Stimulated activated CD4-positive, alpha-beta T cell treated with anti-CD3 and anti-CD28 coated beads, TNF-alpha, amount 100 ng/mL, for 48 hours (primary cell): ENCODE measurements at regions not wholly inside any gene's neighbourhood (a gene's known extent, or its start where the extent isn't known, plus 50 kb on each side); places are given as distances from the start of the nearest gene placed in this dataset.

ENCODE experiments used
- DNase-seq, 3 donors: peaks; one replicate each; pipeline ENCODE4 v3.0.0-alpha.2; 2020; ENCODE audit warnings: low read depth in 3 of 3

DNA sequence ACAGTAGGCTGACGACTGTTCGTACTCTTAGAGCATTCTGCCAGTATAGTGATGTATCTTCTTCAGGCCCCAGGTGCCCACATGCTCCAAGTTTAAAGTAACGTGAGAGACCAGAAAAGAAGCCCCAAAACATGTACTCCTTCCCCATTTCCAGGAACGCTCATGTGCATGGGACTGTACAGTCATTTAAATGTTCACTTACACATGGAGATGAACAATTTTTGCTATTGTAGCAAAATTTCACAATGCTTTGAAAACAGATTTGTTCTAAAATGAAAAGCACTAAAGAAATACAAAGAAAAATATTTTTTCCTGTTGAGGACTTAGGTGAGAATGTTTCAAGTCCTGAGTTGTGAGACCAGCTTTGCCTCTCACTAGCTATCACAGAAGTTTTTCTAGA is 269.3 kb upstream of the PRDM1 start:
- no peak for DNase-seq

DNA sequence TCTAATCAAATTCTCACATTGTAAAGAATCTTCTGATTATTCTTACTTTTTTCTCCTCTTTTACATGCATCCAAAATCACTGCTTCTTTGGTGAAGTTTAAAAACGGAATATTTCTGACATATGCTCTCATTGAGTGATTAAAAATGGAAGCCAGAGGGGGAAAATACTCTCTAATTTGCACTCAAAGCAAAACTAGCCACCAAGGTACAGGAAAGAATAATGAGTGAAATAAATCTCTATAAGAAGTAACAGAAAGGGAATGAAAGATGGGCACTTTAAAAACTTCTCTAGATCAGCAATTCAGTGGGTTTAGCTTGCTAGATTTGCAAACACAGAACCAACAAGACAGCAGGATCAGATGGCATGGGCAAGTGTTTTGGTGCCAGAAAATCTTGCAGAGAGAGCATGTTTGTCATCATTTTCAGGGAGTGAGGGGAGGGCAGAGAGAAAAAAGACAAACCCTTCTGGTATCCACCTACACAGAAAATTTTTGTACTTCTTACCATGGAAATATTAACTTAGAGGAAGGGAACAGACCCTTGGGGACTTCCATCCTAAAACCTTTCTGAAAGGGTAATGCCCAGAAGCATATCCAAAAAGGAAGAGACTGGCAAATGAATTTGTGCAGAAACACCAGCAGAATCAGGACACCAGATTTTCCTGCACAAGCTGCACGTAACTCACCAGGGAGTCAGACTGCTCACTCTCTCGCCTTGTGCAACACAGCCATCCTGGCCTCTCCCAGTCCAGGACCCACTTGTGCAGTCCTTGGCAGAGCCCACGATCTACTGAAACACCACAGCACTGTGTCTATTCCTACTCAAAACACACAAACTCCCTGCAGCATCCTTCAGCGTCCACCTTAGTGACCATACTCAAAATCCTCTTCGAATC is 270.2 kb upstream of the PRDM1 start:
- no peak for DNase-seq

DNA sequence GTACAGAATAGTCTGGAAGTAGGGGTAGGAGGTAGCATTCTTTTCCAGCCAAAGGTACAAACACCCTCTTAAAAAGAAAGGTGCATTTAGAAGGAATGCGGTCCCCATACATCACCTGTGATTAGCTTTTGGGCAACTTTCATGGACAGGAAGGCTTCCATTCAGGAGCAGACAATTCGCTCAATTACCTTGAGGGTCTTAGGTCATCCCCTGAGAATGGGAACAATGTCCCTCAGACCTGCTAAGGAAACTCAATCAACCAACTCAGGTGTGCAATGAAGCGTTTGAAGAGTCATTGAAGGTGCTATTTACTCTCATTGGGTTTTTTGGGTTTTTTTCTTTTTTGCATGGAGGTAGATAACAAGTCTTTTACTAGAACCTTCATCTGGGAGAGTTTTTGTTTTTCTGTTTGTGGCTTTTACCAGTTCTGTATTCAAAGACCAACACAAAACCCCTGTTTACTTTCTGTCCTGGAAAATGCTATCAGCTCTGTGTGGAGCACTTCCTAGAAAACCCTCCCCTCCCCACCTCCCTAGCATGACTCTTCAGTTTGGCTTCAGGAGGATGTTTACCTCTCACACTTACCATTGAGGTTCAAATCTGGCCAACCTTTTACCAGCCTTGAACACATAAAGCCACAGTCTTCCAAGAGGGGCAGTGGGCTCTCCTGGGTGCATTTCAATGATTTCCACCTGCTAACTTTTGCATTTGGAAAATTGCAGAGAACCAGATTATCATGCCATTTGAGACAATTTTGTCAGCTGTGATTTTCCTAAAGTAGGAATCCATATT is 271.2 kb upstream of the PRDM1 start:
- DNase-seq: no peak

DNA sequence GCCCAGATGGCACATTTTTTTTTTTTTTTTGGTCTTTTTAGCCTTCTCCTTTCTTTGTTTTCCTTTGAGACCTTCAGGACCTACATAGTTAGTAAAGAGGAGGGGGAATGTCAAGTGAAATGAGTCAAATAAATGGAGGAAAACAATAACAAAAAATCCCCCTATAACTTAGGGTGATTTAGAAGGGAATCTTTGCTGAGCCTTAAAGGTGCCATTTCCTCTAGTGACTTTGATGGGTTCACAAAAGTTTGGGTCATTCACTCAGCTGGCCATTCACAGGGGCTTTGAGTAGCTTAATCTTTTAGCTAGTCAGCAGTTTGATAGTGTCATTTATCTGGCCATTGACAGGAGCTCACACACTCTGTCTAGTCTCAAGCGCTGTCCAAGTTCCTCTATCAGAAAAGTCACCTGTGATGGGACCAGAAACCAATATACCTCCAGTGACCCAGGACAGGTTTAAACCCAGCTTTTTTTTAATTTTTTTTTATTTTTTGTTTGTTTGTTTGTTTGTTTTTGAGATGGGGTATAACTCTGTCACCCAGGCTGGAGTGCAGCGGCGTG is 275.1 kb upstream of the PRDM1 start:
- no peak for DNase-seq

DNA sequence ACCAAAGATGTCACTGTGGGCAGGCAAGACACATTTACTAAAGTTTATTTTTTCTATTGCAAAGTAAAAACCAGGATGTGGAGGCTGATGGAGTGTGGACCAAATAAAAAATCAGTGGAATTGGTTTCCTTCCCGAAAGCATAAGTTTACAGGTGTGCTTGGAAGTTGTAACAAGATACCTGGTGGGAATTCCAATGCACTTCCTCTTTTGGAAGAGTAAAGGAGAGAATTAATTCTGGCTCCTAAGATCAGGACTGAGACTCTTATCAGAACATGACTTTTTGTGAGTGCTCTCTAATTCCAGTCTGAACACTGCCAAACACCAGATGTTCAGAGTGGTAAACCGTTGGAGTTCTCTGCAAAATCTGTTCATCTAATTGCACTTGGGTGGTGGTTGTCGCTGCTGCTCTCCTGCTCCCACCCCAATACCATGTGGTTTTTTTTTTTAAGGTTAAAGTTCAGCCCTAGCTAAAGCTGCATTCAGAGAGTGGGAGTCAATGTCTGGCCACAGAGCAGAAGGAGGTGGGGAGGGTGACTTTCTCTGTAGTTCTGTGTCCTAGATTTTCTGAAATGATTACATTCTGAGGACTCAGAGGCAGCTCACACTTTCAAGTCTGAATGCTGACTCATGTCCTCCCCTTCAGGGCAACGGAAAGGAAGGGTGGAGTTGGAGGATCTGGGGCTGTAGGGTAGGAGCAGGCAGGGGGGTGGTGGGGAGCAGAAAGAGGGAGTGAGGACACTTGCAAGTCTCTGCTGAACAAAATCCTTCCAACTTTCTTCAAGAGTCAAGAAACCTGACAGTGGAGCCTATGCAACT is 275.8 kb upstream of the PRDM1 start:
- peak; percentile 31 to 50 (median 33) for DNase-seq

DNA sequence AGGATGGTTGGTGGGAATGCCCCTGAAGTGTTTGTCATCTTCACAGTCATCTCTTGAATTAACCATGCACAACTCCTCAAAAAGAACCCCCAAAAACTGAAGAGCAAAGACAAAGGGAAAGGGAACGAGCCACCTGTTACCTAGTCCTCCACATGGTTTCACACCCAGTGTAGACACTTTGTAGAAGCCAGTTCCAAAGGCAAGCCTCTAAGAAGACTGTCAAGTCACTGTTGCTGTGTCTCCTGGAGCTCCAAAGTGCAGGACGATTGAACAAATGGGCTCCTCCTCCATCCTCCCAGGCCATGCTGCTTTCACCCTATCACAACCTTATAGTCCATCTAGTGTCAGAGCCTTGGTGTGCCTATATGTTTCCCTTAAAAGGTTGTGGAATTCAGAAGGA is 277.6 kb upstream of the PRDM1 start:
- DNase-seq: no peak

DNA sequence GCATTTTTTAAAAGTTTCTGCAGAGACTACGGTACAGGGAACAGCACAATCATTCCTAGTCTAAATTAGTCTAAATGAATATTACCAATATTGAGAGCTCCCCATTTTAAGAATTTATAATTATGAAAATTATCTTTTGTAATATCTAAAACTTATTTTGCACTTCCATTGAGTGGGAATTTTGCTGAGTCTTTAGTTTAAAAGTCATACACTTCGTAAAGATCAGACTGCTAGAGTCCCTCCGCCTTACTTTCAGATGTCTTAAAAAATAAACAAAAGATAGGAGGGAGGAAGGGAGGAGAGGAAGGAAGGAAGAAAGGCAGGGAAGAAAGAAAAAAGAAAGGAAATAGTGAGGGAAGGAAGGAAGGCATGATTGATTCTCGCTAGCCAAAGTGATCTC is 278.2 kb upstream of the PRDM1 start:
- DNase-seq: no peak

DNA sequence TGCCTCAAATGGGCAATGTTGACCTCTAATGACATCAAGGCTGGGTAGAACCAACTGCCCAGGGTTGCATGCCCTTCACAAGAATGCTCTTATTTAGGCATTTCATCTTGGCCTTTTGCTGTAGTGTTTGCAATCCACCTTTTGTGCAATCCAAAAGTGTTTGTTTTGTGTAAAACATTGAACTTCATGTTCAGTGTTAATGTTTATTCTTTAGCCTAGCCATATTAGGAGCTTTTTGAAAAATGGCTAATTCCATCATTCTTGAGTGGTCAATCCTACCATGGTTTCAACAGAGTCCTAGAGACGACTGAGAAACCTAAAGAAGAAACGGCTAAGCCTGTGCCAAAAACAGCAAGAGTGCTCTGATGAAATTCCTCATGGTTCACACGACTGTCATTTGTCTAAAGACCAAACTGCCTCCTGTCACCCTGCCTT is 279.6 kb upstream of the PRDM1 start:
- DNase-seq: no peak

DNA sequence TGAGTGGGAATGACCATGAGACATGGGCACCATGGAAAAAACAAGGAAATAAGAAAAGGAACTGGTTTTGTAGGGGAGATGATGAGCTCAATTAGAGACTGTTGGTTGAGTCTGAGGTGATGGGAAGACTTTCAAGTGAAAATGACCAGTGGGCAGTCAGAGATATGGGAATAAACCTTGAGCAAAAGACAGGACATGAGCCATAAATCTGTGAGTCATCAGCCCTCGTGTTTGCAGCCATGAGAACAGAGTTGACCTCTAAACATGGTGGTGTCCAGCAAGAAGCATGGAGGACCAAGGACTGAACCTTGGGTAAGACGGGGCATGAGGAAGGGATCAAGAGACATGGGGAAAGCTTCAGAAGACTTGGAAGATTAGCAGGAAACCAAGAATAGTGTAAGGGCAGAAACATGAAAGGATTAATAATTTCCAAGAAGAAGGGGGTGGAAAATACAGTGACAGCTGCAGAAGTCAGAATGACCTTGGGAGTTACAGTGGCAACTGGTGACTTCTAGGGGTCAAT is 280.6 kb upstream of the PRDM1 start:
- no peak for DNase-seq

DNA sequence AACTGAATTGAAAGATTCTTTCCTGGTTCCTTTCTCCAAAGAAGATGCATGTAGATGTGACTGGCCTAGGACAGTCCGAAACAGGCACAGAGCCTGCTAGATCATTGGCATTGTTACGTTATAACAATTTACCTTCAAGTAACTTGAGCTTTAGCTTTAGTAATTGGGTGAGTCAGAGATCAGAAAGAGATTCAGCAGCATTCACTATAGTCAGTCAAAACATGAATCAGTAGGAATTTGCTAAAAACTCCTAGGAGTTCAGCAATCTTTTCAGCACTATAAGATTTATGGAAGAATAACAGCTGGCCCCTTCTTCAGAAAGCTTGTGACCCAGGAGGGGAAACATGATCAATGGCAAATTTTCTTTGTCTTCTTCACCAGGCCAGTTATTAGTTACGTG is 281.7 kb upstream of the PRDM1 start:
- DNase-seq: no peak

DNA sequence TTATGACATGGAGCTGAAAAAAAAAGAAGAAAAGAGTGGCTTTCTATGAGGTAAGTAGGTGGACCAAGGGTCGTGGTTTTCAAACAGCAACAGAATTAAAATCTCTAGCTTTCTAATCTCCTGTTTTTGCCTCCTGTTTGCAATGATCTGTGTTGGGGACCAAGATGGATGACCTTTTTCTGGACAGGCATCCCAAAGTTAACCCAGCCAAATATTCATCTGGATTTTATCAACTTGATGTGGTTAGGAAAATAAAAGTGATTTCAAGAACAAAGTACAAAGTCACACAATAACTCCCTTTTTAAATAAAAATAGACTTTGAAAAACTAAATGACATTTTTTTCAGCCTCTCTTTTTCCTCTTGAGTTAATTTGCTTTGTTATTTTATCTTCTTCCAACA is 282.1 kb upstream of the PRDM1 start:
- DNase-seq: no peak

DNA sequence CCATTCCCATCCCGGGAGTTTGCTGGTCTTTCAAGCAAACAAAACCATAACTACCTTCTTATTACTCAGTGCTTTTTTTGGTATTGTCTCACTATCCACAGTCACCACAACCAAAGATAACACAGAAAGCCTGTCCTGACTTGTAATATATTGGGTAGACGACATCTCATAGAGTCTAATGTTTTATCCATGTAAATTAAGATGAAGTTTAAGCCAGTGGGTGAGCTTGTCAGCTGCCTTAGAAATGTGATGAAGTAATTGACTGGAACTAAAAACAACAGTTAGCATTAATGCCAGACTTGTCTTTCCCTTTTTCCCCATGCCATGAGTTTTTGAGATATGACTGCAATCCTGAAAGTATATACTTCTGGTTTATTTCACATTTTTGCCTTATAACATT is 282.7 kb upstream of the PRDM1 start:
- no peak for DNase-seq

DNA sequence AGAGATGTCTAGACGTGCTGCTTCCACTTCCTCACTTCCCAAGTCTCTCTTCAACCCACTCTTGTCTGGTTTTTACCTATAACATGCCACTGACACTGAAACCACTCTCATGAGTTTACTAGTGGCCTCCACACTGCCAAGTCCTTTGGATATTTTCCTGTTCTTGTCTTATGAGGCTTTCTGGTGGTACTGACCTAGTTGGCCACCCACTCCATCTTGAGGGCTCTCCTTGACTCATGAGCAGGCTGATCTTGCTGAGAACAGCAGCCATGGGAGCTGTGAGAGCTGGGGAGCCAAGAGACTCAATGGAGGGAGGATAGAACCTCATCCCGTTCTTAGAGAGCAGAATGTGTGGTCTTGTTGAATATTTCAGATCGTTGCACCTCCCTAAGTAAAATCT is 283.4 kb upstream of the PRDM1 start:
- no peak for DNase-seq

DNA sequence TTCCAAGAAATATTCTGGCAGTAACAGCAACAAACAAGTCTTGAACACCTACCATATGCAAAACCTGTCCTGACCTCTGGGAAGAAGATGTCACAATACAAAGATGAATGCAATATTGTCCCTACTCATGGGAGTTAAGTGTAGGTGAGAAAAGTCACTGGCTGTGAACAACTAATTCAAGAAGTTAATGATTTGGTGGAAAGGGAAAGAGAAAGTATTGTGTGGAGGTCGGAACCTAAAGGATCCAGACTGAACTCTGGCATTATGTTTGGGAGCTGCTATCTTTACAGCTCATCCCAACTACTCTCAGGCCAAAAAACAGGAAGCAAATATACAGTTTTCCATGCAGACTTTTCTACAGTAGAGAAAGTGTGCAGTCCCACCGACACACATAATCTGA is 285.3 kb upstream of the PRDM1 start:
- DNase-seq: no peak

DNA sequence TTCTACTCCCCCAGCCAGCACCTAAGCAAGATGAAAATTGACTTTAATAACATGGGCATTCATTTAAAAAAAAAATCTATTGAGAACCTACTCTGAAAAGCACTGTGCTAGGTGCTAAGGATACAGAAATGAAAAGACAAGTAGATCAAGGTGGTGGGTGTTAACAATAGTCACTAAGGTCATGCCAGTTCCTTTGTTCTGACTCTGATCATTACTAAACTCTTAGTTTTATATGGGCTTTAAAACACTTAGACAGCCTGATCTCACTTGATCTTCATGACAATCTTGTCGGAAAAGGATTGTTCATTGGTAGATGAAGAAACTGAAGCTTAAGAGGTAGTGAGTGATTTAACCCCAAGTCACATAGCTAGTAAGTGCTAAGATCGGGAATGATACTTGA is 285.7 kb upstream of the PRDM1 start:
- DNase-seq: no peak

DNA sequence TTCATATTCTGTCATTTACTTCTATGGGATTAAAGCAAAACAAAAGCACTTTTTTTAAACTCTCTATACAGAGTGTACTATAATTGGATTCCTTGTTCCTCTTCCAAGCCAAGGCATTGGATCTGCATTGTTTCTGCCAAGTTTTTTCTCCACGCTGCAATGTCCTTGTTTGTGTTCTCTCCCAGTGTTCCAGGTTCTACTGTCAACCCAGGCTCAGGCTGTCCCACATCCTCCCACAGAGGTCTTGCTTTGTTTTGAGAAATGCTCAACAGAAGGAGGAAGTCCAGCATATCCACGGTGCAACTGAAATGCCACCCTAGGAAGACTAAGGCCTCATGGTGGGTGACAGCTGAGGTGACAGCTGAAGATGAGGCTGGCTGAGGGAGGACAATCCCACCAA is 287.1 kb upstream of the PRDM1 start:
- no peak for DNase-seq

DNA sequence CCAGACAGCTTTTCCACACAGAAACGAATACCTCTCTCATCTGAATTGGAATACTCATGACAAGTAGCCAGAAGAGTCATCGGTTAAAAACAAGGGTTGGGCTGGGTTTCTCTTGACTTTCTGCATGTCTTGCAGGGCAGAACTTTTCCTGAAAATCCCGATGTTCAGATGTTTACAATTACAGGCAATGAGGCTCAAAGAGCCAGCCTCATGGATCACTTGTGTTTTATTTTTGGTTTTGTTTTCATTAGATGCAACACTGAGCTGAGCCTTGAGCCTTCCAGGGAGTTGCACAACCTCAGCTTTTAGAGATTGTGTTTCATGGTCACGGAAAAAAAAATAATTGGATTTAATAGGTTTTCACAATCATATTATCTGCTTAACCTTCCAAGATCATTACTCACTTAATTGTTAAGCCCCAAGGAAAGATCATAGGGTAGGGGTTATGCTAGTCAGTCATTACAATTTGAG is 288.1 kb upstream of the PRDM1 start:
- DNase-seq: no peak

DNA sequence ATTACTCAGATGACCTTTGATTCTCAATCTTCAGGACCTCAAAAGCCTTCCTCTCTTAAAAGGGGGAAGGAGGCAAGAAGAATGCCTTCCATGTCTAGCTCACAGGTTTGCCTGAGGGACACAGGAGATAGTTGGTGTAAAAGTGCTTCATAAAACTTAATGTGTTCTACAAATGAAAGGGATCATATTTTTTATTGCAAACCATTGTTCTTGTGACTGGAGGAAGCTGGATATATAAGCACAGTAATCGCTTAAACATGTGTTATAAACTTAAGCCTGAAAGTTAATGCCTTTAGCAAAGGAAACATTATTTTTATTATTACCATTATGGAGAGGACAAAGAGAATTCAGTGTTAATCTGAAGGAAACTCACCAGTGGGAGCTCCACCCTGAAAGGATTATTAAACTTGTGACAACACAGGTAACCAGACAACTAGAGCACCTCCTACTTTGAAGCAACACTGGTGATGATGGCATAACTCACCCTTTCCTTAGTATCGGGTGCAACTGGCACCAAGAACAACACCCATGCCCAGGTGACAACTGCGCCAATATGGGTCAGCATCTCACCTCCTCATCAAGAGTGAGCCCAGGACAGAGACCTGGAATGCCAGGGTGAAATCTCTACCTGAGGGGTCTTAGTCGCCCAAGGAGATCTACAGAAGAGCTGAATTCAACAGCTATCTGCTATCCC is 288.7 kb upstream of the PRDM1 start:
- DNase-seq: no peak

DNA sequence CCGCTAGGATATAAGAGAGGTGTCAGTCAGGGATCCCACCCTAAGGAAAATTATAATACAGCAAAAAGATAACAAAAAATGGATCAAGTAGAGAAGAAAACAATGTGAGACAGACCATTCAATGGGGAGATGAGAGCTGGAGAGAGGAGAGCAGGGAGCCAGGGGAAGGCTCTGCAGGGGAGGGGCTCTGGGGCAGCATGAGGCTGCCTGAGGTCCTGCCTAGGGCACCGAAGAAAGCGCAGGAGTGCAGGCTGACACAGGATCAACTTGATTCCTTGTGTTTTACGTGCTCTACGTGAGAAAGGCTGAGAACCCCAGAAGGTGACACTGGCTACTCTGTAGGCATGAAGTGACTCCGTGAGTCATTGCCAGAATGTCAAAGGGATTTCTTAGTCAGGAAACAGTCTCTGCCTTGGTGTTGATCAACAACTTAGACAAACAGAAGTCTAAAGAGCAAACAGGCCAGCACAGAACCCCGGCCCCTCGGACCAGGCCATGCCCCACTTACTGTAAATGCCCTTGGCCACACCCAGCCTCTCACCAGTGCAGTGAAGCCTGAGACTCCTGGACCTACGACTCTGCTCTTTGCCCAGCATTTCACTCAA is 290.1 kb upstream of the PRDM1 start:
- no peak for DNase-seq

DNA sequence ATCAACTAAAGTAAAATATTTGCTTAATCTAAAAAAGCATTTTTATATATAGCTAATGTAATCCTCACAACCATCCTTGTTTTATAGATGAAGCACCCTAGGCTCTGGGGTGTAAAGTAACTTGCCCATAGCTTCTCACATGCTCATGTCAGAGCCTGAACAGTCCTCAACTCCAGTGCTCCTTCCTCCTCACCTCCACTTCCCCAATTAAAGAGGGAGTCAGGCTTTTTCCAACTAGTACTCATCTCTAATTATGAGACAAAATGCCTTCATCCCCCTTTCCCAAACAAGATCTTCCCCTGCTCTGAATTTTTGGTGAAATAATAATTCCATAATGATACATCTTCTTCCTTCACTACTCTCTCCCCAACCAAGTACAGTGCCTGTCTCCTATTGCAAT is 290.8 kb upstream of the PRDM1 start:
- no peak for DNase-seq

DNA sequence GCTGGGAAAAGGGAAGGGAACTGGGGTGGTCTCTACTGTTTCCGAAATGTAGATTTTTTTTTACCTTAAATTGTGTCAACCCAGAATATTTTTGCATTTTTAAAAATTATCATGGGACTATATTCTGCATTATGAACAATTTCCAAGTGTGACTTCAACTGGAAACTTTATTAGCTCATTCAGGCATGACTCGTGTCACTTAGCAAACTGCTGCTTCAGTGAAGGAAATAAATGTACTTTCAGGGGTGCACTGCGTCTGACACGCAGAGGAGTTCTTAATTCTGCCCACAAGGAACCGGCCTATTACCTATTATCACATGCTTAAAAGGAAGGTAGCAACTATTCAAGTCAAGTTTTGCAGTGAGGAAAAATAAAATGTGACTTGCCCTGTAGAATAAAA is 291.3 kb upstream of the PRDM1 start:
- no peak for DNase-seq
